ENCODE measurements at regions not wholly inside any gene's neighbourhood (a gene's known extent, or its start where the extent isn't known, plus 50 kb on each side); places are given as distances from the start of the nearest gene placed in this dataset.
"Not testable (repeated sequence)": the region's sequence is repeated elsewhere in the genome, so short reads cannot be mapped to it uniquely, and the experiment has no call there.

- Histone ChIP-seq H3K4me1 (no peaks in the 10 kb centered on the region), H3K9me3 (no peaks in the 10 kb centered on the region), H3K4me3 (no peak overlapping the region), H3K27ac (no peak overlapping the region), H3K27me3 (no peaks in the 10 kb centered on the region), H3K36me3 (no peaks in the 10 kb centered on the region)
- no peak for DNase-seq
- no peak for TF ChIP-seq CTCF (IDR thresholded peaks at IDR 0.05)
- ATAC-seq, result no peak
- intact Hi-C loops (cut with DNase I), result no loop called here
These were observed 205.4 kb upstream of the NFIA start for GRCh38 chr1:60876952-60877351.

GRCh38 chr1:60875138-60875537, 207.2 kb upstream of the NFIA start:
- intact Hi-C loops (cut with DNase I), result no loop called here
- no peaks in the 10 kb centered on the region for H3K36me3 ChIP-seq
- no peaks in the 10 kb centered on the region for H3K9me3 ChIP-seq
- H3K4me1 ChIP-seq, result no peaks in the 10 kb centered on the region
- DNase-seq (no peak), ATAC-seq (no peak)
- H3K27ac ChIP-seq, result no peak overlapping the region
- TF ChIP-seq CTCF (IDR thresholded peaks at IDR 0.05), result no peak
- no peaks in the 10 kb centered on the region for H3K27me3 ChIP-seq
- H3K4me3 ChIP-seq, result no peak overlapping the region

GRCh38 chr1:60874718-60875117, 207.6 kb upstream of the NFIA start:
- H3K9me3 ChIP-seq, result no peaks in the 10 kb centered on the region
- H3K4me1 ChIP-seq, result no peaks in the 10 kb centered on the region
- no peak overlapping the region for H3K4me3 ChIP-seq
- no peak overlapping the region for H3K27ac ChIP-seq
- H3K36me3 ChIP-seq, result no peaks in the 10 kb centered on the region
- no peak for TF ChIP-seq CTCF (IDR thresholded peaks at IDR 0.05)
- DNase-seq (no peak), ATAC-seq (peak; percentile 41)
- H3K27me3 ChIP-seq, result no peaks in the 10 kb centered on the region
- intact Hi-C loops (cut with DNase I), result no loop called here

- H3K9me3 ChIP-seq; H3K27ac ChIP-seq; H3K4me3 ChIP-seq; H3K27me3 ChIP-seq; H3K4me1 ChIP-seq; H3K36me3 ChIP-seq; ATAC-seq; DNase-seq; intact Hi-C loops (cut with DNase I): not testable (repeated sequence)
These were observed 209.0 kb upstream of the NFIA start for GRCh38 chr1:60873396-60873795.

GRCh38 chr1:60872426-60873054, 209.8 kb upstream of the NFIA start:
- Histone ChIP-seq H3K9me3 (no peaks in the 10 kb centered on the region), H3K27me3 (peaks cover 8% of the 10 kb centered on the region in 2 donors), H3K4me1 (peaks cover 0 to under 1% of the 10 kb centered on the region in 2 donors), H3K4me3 (no peak overlapping the region), H3K27ac (no peak overlapping the region), H3K36me3 (no peaks in the 10 kb centered on the region)
- no peak for TF ChIP-seq CTCF (IDR thresholded peaks at IDR 0.05)
- intact Hi-C loops (cut with DNase I), result no loop called here
- ATAC-seq (no peak), DNase-seq (no peak)

- no peak overlapping the region for H3K27ac ChIP-seq
- ATAC-seq (no peak), DNase-seq (no peak)
- peaks cover 16 to 21% of the 10 kb centered on the region in 2 donors for H3K27me3 ChIP-seq
- H3K4me1 ChIP-seq, result peaks cover 0 to 3% of the 10 kb centered on the region in 2 donors
- intact Hi-C loops (cut with DNase I), result no loop called here
- no peak for TF ChIP-seq CTCF (IDR thresholded peaks at IDR 0.05)
- no peak overlapping the region for H3K4me3 ChIP-seq
- no peaks in the 10 kb centered on the region for H3K36me3 ChIP-seq
- H3K9me3 ChIP-seq, result no peaks in the 10 kb centered on the region
These were observed 212.0 kb upstream of the NFIA start for GRCh38 chr1:60870269-60870865.

All from left lung (tissue), 4 donors.